NCI-H345 (cell line): ENCODE measurements at regions not wholly inside any gene's neighbourhood (a gene's known extent, or its start where the extent isn't known, plus 50 kb on each side); places are given as distances from the start of the nearest gene placed in this dataset.

Experiments
- DNase-seq: peaks from one replicate; lab custom pipeline; 2025; lab: John Stamatoyannopoulos, UW

DNA sequence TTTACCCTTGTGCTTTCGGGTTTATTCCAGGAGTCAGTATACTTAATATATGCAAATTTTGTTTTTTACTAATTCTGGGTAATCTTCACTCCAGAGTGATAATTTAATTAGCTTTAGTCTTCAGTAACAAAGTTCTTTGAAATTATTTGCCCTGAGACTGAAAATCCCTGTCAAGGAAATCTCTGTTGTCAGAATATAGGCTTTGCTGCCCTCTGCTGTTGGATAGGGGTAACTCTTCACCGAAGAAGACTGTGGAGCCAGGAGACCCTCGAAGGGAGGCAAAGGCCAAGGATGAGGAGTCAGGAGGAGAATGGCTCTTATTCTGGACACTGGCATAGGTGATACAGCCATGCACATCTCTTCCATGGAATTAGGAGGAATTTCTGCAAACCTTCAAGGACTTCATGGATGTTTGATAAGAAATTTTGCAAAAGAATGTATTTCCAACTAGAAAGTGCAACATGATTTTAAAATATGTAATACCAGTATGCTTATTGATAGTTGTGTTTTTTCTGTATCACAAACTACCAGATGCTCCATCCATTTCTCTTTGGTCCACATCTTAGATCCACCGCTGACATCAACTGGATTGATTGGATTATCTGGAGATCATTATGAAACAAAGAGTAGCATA, 182.3 kb downstream of the RDH14 start:
- peak; percentile 58 for DNase-seq

DNA sequence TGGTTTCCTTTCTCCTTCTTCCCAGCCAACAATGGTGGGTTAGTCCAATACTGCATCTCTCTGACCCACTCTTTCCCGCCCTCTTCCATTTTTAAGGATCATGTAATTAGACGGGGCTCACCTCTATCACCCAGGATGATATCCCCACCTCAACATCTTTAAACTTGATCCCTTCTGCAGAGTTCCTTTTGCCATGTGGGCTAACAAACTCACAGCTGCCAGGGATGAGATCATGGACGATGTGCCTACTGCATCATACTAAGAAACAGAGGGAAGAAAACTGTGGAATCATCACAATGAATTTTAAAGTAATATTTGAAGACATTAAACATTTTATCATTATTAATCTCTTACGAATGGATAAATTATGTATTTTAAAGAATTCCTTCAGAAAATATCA, 183.5 kb downstream of the RDH14 start:
- DNase-seq, result no peak

DNA sequence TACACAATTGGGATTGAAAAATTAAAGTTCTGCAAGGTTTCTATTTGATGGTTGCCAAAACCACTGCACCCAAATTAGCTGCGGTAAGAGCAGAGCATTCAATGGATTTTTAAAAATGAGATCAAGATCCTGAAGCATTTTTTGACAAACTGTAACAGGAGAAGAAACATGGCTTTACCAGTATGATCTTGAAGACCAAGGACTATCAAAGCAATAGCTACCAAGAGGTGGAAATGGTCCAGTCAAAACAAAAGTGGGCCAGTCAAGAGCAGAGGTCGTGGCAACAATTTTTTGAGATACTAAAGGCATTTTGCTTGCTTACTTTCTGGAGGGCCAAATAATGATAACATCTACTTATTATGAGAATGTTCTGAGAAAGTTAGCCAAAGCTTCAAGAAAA, 186.8 kb downstream of the RDH14 start:
- no peak for DNase-seq

DNA sequence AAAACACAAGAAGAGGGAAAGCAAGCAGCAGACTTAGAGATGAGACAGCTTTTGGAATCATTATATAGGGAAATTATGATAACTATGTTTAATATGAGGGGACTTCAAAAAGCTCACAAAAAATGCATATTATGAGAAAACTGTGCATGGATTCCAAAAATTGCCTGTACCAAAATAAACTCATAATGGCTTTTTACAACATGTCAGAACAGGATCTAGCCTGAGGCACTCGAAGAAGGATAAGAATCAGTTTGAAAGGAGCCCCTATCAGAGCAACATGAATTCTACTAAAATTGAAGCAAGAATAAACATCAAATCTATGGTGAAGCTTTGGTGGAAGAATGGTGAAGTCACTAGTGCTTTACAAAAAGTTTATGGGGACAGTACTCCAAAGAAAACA, 187.4 kb downstream of the RDH14 start:
- no peak for DNase-seq

DNA sequence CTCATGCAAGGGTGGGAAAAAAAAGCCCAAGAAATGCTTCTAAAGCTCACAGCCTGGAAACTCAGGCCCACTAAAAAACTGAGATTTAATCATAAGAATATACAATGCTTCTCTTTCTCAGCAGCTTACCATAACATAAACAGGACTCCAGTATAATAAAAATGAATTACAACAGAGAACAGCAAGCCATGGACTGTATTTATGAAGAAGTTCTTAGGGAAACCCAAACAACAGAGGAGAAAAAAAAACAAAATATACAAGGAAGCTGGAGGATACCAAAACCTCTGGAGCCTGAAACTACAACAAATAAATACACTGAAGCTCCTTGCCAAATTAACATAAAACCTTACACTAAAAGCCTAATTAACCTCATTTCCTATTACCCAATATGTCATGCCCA, 187.8 kb downstream of the RDH14 start:
- no peak for DNase-seq

DNA sequence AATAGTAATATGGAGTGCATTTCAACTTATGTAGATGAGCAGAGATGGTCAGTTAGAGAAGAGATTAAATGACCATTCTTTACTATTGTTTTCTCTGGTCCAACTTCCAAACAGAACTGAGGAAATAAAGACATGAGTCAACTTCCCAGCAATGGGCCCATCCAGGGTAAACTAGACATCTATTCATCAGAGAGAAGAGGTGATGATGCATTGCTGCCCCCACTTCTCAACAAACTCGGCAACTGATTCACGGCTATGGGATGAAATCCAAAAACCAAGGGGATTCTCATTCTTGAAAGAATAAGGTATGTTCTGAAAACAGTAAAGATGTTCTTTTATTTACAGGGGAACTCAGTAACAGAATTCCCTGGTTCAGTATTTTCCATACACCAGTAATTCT, 190.7 kb downstream of the RDH14 start:
- DNase-seq, result no peak

DNA sequence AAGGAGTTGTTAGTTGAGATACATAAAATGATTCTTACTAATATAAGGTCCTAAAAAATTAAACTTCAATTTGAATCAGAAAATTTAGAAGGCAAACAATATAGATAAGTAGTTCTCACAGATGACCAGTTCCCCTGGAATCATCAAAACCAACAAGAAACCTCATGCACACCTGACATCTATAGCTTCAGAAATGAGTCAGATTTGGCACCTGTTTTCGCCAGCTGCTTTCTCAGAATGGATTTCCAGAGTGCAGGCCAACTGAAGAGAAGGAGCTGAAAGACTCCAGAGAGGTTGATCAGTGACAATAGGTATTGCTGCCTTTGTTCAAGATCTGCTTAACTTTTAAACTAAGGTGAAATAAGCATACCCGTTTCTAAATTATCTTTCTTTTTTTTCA, 192.4 kb downstream of the RDH14 start:
- DNase-seq, result no peak

DNA sequence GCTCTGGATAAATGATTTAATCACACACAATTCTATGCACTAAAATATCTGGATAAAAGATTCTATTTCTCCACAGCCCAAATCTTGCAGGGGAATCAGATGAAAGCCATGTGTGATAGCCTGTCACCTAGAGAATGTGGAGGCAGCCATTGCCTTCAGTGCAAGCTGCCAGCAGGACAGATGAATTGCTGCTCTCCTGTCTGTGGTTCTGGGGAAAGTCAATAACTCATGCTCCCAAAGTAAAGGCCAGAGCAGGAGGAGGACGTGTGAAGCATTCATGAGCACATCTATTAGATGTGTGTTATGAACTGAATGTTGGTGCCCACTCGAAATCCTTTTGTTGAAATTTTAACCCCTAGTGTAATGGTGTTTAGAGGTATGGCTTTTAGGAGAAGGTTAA, 195.1 kb downstream of the RDH14 start:
- no peak for DNase-seq

DNA sequence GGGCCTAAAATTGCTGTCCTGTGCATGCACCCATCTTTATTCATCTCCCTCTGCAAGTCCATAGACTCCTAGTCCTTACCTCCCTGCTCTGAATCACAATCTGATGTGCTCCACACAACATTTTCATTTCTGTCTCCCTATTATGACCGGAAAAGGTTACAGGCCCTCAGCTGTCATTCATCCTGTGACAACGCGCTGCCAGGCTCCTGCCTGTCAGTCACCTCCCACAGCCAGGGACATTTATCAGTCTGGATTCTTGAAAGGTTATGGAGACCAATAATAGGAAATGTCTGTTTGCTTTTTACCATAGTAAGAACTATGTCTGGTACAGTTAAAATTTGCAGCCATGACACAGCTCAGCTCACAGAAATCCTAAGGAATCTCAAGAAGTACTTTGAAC, 197.1 kb downstream of the RDH14 start:
- DNase-seq, result no peak

DNA sequence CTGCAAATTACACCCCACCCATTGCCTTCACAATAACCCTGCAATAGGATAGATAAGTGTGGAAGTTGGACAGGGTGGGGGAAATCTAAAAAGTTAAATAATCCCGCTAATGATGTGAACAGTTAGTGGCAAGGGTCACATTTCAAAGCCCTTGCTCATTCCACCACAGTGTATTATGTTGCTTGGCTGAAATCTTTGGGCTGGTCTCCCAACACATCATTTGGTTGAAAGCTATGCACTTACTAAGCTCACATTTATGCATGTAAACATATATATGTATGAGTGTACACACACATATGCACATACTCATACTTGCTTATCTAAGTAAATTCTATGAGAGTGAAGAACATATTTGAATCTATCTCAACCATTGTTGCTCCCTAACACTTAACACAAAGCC, 197.8 kb downstream of the RDH14 start:
- no peak for DNase-seq

DNA sequence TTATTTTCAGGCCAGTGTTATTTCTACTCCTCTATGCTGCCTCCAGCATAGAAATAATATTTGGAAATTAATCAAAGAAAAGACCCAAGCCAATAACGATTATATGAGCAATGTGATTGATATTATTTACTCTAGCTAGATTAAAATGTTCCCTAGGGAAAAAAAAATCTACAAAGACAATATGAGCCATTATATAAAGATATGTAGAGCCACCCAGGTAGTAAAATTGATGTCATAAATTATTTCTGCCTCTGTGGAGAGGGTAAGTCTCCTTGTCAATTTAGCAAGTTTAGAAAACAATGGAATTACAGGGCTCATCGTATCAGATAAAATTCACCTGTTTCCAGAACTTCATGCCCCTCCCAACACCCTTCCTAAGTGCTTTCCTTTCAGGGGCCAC, 202.9 kb downstream of the RDH14 start:
- DNase-seq, result no peak

DNA sequence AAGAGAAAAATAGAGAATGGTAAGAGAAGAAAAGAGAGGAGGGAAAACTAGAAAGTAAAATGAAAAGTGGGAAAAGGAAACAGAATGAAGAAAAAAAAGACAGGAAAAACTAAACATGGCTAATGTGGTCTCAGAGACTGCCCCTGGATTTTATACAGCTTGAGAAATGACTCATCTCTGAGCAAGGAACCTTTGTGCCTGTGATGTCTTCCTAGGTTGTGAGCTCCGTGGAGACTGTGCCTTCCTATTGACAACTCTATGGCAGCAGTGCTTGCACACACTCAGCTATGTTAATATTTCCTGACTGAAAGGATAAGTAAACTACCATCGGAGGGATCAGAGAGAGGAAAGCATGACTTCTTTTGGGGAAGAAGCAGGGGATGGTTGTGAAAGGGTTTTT, 203.8 kb downstream of the RDH14 start:
- DNase-seq, result no peak

DNA sequence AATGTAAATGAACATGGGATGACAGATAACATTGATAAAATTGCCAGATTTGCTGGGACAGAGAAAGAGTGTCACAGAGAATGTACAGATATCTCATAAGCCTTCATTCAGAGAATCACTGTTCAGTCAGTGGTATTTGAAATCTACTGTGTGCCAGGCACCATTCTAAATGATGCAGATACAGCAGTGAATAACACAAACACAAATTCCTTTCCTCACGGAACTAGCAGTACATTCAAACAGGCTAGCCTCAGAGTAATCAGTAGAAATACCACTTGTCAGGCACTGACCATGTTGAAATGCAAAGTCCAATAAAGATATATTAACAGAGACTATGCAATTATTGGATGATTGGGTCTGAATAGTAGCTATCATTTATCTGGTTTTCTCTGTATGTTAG, 211.0 kb downstream of the RDH14 start:
- no peak for DNase-seq

DNA sequence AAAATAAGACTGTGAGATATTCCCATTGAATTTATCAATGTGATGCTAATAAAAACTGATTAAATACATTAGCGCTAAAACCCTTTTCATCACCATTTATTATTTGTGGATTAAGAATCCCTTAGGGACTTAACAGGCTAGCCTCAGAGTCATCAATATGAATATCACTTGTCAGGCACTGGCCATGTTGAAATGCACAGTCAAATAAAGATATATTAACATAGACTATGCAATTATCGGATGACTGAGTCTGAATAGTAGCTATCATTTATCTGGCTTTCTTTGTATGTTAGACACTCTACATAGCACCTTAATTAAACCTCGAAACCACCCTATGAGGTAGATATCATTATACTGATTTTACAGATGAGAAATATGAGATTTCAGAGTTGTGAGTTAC, 213.6 kb downstream of the RDH14 start:
- DNase-seq, result no peak

DNA sequence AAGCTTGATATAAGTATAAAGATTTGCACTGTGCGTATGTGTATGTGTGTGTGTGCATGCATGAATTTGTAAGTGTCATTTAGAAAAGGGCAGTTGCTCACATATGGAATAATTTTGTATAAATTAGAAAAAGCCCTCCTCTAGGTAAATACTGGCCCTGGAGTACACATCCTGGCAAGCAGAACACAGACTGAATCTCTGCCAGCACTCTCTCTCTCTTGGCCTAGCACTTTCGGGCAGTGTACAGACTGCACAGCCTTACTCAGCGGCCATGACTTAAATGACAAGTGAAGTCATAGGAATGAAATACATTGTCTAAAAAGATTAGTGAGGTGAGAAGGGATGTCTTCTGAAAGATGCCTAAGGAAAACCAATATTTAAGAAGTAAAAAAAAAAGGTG, 214.1 kb downstream of the RDH14 start:
- DNase-seq, result no peak

DNA sequence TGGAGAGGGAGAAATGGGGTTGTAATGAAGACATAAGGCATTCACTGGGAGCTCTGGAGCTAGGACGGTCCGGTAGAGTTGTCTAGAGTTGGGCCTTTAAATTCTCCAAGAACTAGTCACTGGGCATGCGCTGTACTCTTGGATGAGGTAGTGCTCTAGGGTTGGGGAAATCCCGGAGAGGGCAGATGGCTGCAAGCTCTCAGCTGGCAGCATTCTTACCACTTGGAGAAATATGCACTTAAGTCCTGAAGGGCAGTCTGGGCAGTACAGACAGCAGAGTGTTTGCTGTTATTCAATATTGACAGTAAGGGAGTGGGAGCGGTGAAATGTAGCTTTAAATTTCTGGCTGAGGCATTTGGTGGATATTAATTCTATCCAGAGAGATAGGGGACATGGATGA, 214.6 kb downstream of the RDH14 start:
- no peak for DNase-seq

DNA sequence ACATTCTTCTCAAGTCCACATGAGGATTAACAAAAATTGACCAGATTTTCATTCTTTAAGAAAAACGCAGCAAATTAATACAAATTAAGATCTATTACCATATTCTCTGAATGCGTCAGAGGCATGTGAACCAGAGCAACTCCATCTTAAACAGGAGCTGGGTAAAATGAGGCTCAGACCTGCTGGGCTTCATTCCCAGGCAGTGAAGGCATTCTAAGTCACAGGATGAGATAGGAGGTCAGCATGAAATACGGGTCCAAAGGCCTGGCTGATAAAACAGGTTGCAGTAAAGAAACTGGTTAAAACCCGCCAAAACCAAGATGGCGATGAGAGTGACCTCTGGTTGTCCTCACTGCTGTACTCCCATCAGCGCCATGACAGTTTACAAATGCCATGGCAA, 217.6 kb downstream of the RDH14 start:
- no peak for DNase-seq

DNA sequence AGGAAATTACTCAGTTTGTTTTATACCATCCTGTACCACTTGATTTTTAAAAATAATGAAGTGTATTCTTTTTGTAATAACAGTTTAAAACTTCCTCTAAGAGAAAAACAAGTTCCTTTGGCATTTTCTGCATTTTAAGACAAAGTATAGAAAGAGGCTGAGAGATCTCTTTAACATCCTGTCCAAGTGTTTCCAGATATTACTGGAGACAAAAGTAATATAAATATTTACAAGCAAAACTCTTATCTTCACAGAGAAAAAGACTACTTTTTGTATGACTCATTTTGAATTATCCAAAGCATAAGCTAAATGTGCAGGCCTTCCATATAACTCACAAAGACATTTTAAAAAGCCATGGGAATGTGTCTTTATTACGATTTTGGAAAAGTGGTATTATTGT, 221.1 kb downstream of the RDH14 start:
- no peak for DNase-seq

DNA sequence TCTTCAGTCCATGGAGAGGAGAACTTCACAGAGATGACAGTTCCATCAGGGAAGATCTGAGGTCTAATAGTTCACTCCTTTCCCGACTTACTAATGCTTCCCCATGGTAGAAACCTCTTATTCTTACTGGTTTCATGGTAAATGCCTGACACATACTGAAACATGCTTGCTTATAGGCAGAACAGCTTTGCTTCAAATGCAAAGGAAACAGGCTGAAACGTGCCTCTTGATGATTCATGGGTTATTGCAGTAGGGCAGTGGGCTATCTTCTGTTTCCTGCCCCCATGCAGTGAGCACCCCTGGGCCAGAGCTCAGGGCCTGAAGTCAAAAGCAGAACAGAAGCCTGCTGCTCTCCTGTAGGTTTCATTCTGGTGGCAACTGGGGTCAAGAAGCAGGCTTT, 223.5 kb downstream of the RDH14 start:
- DNase-seq, result no peak

DNA sequence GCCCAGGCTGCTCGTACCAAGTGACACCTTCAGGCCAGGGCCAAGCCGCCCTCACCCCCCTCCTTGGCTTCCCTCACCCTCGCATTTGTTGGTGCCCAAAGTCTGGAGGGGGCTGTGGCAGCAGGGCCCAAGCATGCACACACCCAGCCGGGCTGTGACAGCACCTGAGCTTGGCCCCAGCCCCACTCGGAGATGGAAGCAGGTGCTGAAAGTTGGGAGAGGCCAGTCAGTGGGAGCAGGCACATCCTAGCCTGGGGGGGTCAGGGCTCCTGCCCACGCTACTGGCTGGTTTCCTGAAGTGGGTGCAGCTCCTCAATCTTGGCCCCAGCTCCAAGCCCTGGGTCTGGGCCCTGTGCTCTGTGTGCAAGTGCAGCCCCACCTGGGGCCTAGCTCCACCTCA, 228.0 kb downstream of the RDH14 start:
- DNase-seq, result no peak

DNA sequence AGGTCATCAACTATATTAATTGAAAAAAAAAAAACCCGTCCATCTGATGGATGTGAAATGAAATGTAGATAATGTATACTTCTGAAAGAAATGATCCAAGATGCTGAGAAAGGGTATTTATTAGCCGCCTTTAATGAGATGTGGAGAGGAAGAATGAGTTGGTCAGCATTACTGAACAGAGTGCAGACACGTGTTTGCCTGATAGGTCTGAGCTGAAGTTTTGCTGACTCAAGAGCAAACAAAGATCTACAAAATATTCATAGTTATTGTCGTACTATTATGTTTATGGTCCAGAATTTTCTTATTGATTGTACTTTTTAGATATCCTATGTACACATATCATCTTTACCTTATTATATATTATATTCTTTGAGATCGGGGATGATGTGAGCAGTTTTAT, 235.3 kb downstream of the RDH14 start:
- DNase-seq, result no peak

DNA sequence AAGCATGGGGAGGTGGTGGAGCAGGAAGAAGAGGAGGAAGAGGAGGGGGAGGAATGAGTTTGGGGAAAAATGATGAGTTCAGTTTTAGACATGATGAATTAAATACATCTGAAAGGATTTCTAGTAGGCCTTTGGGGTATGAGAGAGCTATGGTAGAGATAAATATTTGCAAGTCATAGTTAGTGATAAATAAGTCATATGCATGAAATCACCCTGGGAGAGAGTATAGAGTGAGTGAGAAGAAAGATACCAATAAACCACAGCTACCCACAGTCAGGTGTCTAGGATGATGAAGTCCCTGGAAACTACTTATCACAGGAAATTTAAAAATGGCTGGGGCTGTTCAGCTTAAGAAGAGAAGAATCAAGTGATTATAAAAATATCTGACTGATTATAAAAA, 240.5 kb downstream of the RDH14 start:
- no peak for DNase-seq

DNA sequence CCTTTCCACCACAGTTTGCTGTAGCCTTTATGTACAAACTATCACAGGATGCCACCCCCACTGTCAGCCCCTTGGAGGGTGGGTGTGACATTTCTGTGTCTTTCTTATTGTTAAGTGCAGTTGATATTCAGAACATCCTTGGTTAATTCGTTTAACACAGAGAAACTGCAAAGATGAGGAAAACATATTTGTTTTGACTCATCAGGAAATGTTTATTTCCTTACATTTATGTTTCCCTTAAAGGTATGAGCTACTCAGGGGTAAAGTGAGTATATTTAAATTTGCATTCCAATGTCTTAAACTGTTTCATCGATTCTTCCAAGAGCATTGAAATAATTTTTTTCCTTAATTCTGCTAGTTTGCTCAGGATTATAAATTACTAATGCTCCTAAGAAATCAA, 243.4 kb downstream of the RDH14 start:
- no peak for DNase-seq

DNA sequence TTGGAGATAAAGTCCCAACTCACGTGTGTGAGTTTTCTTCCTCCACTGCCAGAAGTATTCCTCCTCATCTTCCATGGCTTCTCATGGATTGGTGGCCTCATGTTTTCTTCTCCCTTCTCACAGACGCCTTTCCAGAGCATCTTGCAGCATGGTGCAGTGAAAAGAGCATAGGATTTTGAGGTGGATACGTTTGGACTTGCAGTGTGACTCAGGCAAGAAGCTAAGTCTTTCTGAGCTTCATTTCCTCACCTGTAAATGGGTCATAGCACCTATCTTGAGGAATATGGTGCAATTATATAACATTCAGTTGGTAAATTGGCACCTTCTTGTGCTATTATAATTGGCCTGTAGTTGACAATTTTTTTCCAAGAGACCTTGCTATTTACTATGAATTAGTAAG, 247.6 kb downstream of the RDH14 start:
- no peak for DNase-seq
